CD14-positive monocyte (primary cell): ENCODE measurements at regions not wholly inside any gene's neighbourhood (a gene's known extent, or its start where the extent isn't known, plus 50 kb on each side); places are given as distances from the start of the nearest gene placed in this dataset.

Experiments
- DNase-seq, 3 donors: peaks; one replicate each; pipeline ENCODE4 v3.0.0-alpha.2; 2011 to 2022
- H2AFZ ChIP-seq: 2 replicates; pipeline ENCODE4 v1.6.0; 2012; ENCODE audit warnings: mild to moderate bottlenecking, low read depth, low read length, inconsistent platforms; ENCODE audit not compliant: insufficient read depth, poor library complexity, severe bottlenecking
- H3K27ac ChIP-seq, 2 donors: 1 replicate in 1 of 2; 2 replicates in 1 of 2; pipeline ENCODE4 v1.5.1; 2012 to 2013; ENCODE audit warnings: low read length in 2 of 2, control low read depth in 1 of 2, inconsistent platforms in 1 of 2, low read depth in 1 of 2, mild to moderate bottlenecking in 1 of 2
- H3K27me3 ChIP-seq, 2 donors: one replicate each; pipeline versions ENCODE4 v1.6.0 to v1.6.1; 2011 to 2013; ENCODE audit warnings: low read length in 2 of 2; ENCODE audit not compliant: control insufficient read depth in 2 of 2, insufficient read depth in 2 of 2
- H3K36me3 ChIP-seq, 2 donors: replicated peaks in 1 of 2; 1 replicate in 1 of 2; 2 replicates in 1 of 2; pipeline versions ENCODE4 v1.5.1 to v1.6.1; 2012 to 2013; ENCODE audit warnings: low read length in 2 of 2, control low read depth in 1 of 2, inconsistent platforms in 1 of 2, mild to moderate bottlenecking in 1 of 2; ENCODE audit not compliant: insufficient read depth in 2 of 2, control insufficient read depth in 1 of 2
- H3K4me1 ChIP-seq, 2 donors: 1 replicate in 1 of 2; 2 replicates in 1 of 2; pipeline versions ENCODE4 v1.5.1 to v1.6.1; 2012 to 2013; ENCODE audit warnings: low read length in 2 of 2, control low read depth in 1 of 2, inconsistent platforms in 1 of 2, mild to moderate bottlenecking in 1 of 2, moderate library complexity in 1 of 2; ENCODE audit not compliant: insufficient read depth in 2 of 2, control insufficient read depth in 1 of 2
- H3K4me2 ChIP-seq: replicated peaks from 2 replicates; pipeline ENCODE3; 2012; ENCODE audit warnings: low read length, moderate library complexity, mild to moderate bottlenecking; ENCODE audit not compliant: poor library complexity, severe bottlenecking; ENCODE audit errors: extremely low read depth
- H3K4me3 ChIP-seq, 3 experiments: fragments of 200-600 bp in 1 of 3; sonication (generic) in 1 of 3; replicated peaks in 1 of 3; 1 replicate in 2 of 3; 2 replicates in 1 of 3; pipeline ENCODE4 v1.5.1; 2011 to 2013; ENCODE audit warnings: low read length in 3 of 3, mild to moderate bottlenecking in 3 of 3, control low read depth in 2 of 3, low read depth in 2 of 3, inconsistent platforms in 1 of 3, moderate library complexity in 1 of 3
- H3K79me2 ChIP-seq: 2 replicates; pipeline ENCODE4 v1.6.0; 2012; ENCODE audit warnings: mild to moderate bottlenecking, control low read depth, inconsistent platforms, low read length, moderate library complexity; ENCODE audit not compliant: insufficient read depth
- H3K9ac ChIP-seq: 2 replicates; pipeline ENCODE4 v1.6.0; 2017; ENCODE audit warnings: low read length, mild to moderate bottlenecking; ENCODE audit not compliant: insufficient read depth, poor library complexity, severe bottlenecking
- H3K9me3 ChIP-seq, 2 donors: replicated peaks in 1 of 2; 1 replicate in 1 of 2; 2 replicates in 1 of 2; pipeline versions ENCODE4 v1.5.1 to v1.6.1; 2012 to 2013; ENCODE audit warnings: low read length in 2 of 2, control low read depth in 1 of 2; ENCODE audit not compliant: control insufficient read depth in 1 of 2, insufficient read depth in 1 of 2
- H4K20me1 ChIP-seq: 2 replicates; pipeline ENCODE4 v1.6.0; 2012; ENCODE audit warnings: mild to moderate bottlenecking, low read length, control low read depth, moderate library complexity; ENCODE audit not compliant: insufficient read depth
- H3K27ac Mint-ChIP-seq, 7 donors: one replicate each; pipeline ENCODE4 v1.8.0; 2020; ENCODE audit warnings: mild to moderate bottlenecking in 7 of 7, mixed read lengths in 7 of 7, moderate library complexity in 6 of 7, inconsistent platforms in 2 of 7
- H3K27me3 Mint-ChIP-seq, 3 donors: one replicate each; pipeline ENCODE4 v1.8.0; 2021 to 2022; ENCODE audit warnings: low read depth in 3 of 3, mild to moderate bottlenecking in 3 of 3, mixed read lengths in 3 of 3, moderate library complexity in 3 of 3, inconsistent platforms in 1 of 3
- H3K36me3 Mint-ChIP-seq, 2 donors: one replicate each; pipeline ENCODE4 v1.8.0; 2020; ENCODE audit warnings: mixed read lengths in 2 of 2, inconsistent platforms in 1 of 2, mild to moderate bottlenecking in 1 of 2
- H3K4me1 Mint-ChIP-seq: one replicate; pipeline ENCODE4 v1.8.0; 2020; ENCODE audit warnings: mild to moderate bottlenecking, mixed read lengths
- H3K4me3 Mint-ChIP-seq, 2 donors: one replicate each; pipeline ENCODE4 v1.8.0; 2020; ENCODE audit warnings: mild to moderate bottlenecking in 2 of 2, mixed read lengths in 2 of 2, moderate library complexity in 1 of 2
- H3K9me3 Mint-ChIP-seq, 7 donors: one replicate each; pipeline ENCODE4 v1.8.0; 2020 to 2022; ENCODE audit warnings: mixed read lengths in 7 of 7, mild to moderate bottlenecking in 6 of 7, moderate library complexity in 6 of 7, inconsistent platforms in 2 of 7
- CTCF ChIP-seq: fragments of 200-600 bp; IDR thresholded peaks from one replicate; pipeline ENCODE4 v1.8.0; 2022; ENCODE audit warnings: antibody characterized with exemption, mild to moderate bottlenecking
- WGBS: methylation state at CpG from one replicate; pipeline ENCODE4 v1.1.5; 2013; ENCODE audit warnings: missing lambda C conversion rate; ENCODE audit not compliant: insufficient coverage; 5-methylcytosine and 5-hydroxymethylcytosine counted together
- intact Hi-C, 2 donors: fragments of 100-400 bp; cut with micrococcal nuclease; formaldehyde crosslinking; loops; one replicate each; pipeline versions ENCODE4 v1.15.0 to v1.15.1; 2023

DNA sequence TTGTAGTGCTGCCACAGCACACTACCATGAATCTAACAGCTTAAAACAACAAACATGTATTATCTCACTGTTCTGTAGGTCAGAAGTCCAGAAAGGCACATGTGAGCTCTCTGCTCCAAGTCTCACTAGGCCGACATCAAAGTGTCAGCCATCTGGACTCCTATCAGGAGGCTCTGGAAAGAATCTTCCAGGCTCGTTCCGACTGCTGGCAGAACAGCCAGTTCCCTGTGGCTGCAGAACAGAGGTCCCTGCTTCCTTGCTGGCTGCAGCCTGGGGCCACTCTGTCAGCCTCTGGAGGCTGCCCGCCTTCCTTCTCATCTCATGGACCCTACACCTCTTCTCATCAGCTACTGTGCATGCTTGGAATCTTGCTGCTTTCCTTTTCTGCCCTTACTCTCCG is 168.9 kb downstream of the CBLN1 start:
- Mint-ChIP-seq H3K27ac (no peak overlapping the region), H3K27me3 (no peaks in the 10 kb centered on the region), H3K36me3 (no peaks in the 10 kb centered on the region), H3K4me1 (no peaks in the 10 kb centered on the region), H3K4me3 (no peak overlapping the region), H3K9me3 (peaks cover 0 to 6% (median 0%) of the 10 kb centered on the region in 7 donors)
- TF ChIP-seq CTCF = no peak
- Histone ChIP-seq H3K4me3 (no peak overlapping the region), H3K4me1 (no peaks in the 10 kb centered on the region), H2AFZ (no peak overlapping the region), H3K36me3 (no peaks in the 10 kb centered on the region), H4K20me1 (no peaks in the 10 kb centered on the region), H3K27ac (no peak overlapping the region), H3K9ac (no peak overlapping the region), H3K9me3 (peaks cover 0 to 4% of the 10 kb centered on the region in 2 donors), H3K79me2 (no peaks in the 10 kb centered on the region), H3K4me2 (no peak overlapping the region), H3K27me3 (no peaks in the 10 kb centered on the region)
- intact Hi-C loops = no loop called here
- 62% methylated on average over 5 of the region's 5 CpGs for WGBS
- DNase-seq = no peak

DNA sequence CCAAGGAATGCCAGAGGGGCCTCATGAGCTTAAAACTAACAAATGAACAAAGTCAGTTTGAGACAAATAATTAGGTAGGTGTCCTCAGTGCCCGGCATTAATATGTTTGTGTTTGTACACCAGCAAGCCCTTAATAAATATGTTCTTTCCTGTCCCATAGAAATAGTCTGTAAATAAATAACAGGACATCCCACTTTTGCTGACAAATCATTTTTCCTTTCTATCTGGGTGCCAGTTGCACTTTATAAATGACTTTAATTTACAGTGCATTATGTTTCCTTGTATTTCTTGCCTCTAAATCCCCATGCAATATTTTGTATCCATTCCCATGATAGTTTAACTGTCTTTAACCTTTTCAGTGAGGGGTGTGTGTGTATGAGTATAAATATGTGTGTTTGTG is 170.3 kb downstream of the CBLN1 start:
- H3K27ac ChIP-seq = no peak overlapping the region
- no peak overlapping the region for H3K4me2 ChIP-seq
- no peaks in the 10 kb centered on the region for H4K20me1 ChIP-seq
- peaks cover 0 to 6% (median 0%) of the 10 kb centered on the region in 7 donors for H3K9me3 Mint-ChIP-seq
- no peaks in the 10 kb centered on the region for H3K27me3 Mint-ChIP-seq
- no peak for TF ChIP-seq CTCF
- no peak overlapping the region for H2AFZ ChIP-seq
- H3K79me2 ChIP-seq = no peaks in the 10 kb centered on the region
- intact Hi-C loops = no loop called here
- H3K36me3 Mint-ChIP-seq = no peaks in the 10 kb centered on the region
- H3K4me1 Mint-ChIP-seq = no peaks in the 10 kb centered on the region
- H3K4me1 ChIP-seq = no peaks in the 10 kb centered on the region
- peaks cover 0 to 4% of the 10 kb centered on the region in 2 donors for H3K9me3 ChIP-seq
- no peak overlapping the region for H3K4me3 ChIP-seq
- no peak overlapping the region for H3K4me3 Mint-ChIP-seq
- no peak for DNase-seq
- H3K27me3 ChIP-seq = no peaks in the 10 kb centered on the region
- WGBS = no CpG with 5 or more reads among the region's 1 CpG
- H3K9ac ChIP-seq = no peak overlapping the region
- H3K36me3 ChIP-seq = no peaks in the 10 kb centered on the region
- no peak overlapping the region for H3K27ac Mint-ChIP-seq
